ENCODE measurements at regions not wholly inside any gene's neighbourhood (a gene's known extent, or its start where the extent isn't known, plus 50 kb on each side); places are given as distances from the start of the nearest gene placed in this dataset.
"Not testable (repeated sequence)": the region's sequence is repeated elsewhere in the genome, so short reads cannot be mapped to it uniquely, and the experiment has no call there.

GRCh38 chr12:102294568-102294967 is 96.9 kb upstream of the PMCH start:
- Histone ChIP-seq H3K27ac (no peak overlapping the region), H3K27me3 (no peaks in the 10 kb centered on the region), H3K4me3 (no peak overlapping the region), H3K36me3 (no peaks in the 10 kb centered on the region), H3K4me1 (no peaks in the 10 kb centered on the region), H3K9me3 (no peaks in the 10 kb centered on the region)
- TF ChIP-seq CTCF (IDR thresholded peaks at IDR 0.05) (no peak), POLR2A (IDR thresholded peaks at IDR 0.05) (no peak)
- no peak for DNase-seq

DNA sequence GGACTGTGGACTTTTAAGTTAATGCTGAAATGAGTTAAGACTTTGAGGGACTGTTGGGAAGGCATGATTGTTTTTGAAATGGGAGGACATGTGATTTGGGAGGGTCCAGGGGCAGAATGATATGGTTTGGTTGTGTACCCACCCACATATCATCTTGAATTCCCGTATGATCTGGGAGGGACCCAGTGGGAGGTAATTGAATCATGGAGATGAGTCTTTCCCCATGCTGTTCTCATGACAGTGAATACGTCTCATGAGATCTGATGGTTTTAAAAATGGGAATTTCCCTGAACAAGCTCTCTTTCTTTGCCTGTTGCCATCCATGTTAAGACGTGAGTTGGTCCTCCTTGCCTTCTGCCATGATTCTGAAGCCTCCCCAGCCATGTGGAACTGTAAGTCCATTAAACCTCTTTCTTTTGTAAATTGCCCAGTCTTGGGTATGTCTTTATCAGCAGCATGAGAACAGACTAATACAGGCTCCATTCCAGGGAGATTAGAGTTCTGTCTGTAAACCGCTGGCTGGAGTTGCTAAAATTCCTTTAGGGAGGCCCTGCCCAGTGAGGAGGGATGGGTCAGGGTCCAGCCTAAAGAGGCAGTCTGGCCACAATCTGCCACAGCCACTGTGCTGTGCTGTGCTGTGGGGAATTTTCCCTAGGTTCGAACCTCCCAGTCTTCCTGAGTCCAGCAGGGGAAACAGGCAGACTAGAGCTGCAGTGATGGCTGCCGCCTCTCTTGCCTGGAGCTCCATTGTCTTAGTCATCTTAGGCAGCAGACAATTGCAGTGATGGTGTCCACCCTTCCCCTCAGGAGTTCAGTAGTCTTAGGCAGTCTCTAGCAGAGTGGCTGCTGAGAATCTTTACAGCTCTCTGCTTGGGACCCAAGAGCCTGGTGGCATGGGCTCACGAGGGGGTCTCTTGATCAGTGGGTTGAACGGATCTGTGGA is 94.1 kb upstream of the PMCH start:
- not testable (repeated sequence) for H3K9me3 ChIP-seq, H3K27ac ChIP-seq, H3K4me1 ChIP-seq, DNase-seq, H3K27me3 ChIP-seq, H3K36me3 ChIP-seq, H3K4me3 ChIP-seq

DNA sequence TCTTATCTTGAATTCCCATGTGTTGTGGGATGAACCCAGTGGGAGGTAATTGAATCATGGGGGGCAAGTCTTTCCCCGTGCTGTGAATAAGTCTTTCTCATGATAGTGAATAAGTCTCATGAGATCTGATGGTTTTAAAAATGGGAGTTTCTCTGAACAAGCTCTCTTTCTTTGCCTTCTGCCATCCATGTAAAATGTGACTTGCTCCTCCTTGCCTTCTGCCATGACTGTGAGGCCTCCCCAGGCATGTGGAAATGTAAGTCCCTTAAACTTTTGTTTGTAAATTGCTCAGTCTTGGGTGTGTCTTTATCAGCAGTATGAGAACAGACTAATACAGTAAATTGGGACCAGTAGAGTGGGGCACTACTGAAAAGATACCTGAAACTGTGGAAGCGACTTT is 92.1 kb upstream of the PMCH start:
- not testable (repeated sequence) for H3K9me3 ChIP-seq, DNase-seq, H3K36me3 ChIP-seq, H3K27ac ChIP-seq, H3K27me3 ChIP-seq, H3K4me3 ChIP-seq, H3K4me1 ChIP-seq

- H3K27me3 ChIP-seq, result no peaks in the 10 kb centered on the region
- TF ChIP-seq CTCF (IDR thresholded peaks at IDR 0.05) (no peak), POLR2A (IDR thresholded peaks at IDR 0.05) (no peak)
- no peak overlapping the region for H3K27ac ChIP-seq
- DNase-seq, result no peak
- no peaks in the 10 kb centered on the region for H3K9me3 ChIP-seq
- no peaks in the 10 kb centered on the region for H3K4me1 ChIP-seq
- no peaks in the 10 kb centered on the region for H3K36me3 ChIP-seq
- no peak overlapping the region for H3K4me3 ChIP-seq
Observed at GRCh38 chr12:102281231-102281630, 83.6 kb upstream of the PMCH start.

- H3K4me1 ChIP-seq, H3K4me3 ChIP-seq, DNase-seq, H3K27ac ChIP-seq, H3K9me3 ChIP-seq, H3K27me3 ChIP-seq, H3K36me3 ChIP-seq: not testable (repeated sequence)
Observed at GRCh38 chr12:102255687-102256086, 58.1 kb upstream of the PMCH start.

DNA sequence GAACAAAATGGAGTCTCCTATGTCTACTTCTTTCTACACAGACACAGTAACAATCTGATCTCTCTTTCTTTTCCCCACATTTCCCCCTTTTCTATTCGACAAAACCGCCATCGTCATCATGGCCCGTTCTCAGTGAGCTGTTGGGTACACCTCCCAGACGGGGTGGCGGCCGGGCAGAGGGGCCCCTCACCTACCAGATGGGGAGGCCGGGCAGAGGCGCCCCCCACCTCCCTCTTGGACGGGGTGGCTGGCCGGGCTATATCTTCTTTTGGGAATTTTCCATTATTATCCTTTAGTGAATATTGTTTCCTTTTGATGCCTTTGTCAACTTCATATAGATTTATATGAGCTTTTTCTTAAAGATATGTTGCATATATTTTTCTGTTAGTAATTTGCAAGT is 53.4 kb upstream of the PMCH start:
- not testable (repeated sequence) for H3K27ac ChIP-seq, H3K9me3 ChIP-seq, DNase-seq, H3K36me3 ChIP-seq, H3K27me3 ChIP-seq, H3K4me3 ChIP-seq, H3K4me1 ChIP-seq

DNA sequence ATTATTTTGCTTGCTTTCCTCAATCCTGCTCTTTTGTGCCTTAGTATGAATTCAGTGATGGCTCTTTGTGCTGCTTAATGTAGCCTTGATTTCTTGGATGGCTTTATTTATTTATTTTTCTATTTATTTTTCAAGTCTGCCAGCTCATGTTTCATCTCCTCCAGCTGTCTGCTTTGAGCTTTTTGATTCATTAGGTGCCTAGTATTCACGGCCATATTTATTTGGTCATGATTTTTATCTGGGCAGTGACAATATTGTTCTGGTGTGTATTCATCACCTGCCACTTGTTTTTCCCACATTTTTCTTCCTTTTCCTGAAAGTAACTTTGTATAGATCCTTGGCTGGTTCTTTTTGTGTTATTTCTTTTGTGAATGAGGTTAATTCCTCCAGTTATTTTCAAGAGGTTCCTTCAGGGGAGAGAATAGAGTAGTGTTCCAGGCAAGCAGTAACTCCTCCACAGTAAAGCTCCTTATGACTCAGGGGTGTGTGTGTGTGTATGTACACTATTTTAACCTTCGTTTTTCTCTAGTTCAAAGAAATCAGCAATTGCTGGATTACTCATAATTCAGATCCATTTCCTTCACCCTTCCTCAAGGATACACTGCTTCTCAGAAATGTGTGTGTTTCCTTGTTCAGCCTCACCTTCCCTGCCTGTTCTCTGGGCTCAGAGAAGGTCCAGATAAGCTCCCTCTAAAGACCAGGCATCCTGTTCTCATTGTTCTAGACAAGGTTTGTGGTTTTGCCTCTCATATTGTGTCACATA is 51.6 kb upstream of the PMCH start:
- H3K36me3 ChIP-seq, result no peaks in the 10 kb centered on the region
- H3K27ac ChIP-seq, result no peak overlapping the region
- no peak for TF ChIP-seq CTCF (IDR thresholded peaks at IDR 0.05)
- no peak for TF ChIP-seq POLR2A (IDR thresholded peaks at IDR 0.05)
- no peaks in the 10 kb centered on the region for H3K9me3 ChIP-seq
- no peaks in the 10 kb centered on the region for H3K27me3 ChIP-seq
- no peak overlapping the region for H3K4me3 ChIP-seq
- H3K4me1 ChIP-seq, result no peaks in the 10 kb centered on the region
- DNase-seq, result no peak
